AG04450 (cell line): ENCODE measurements at regions not wholly inside any gene's neighbourhood (a gene's known extent, or its start where the extent isn't known, plus 50 kb on each side); places are given as distances from the start of the nearest gene placed in this dataset.

Experiments used
- CTCF ChIA-PET: fragments of 300-600, 350-600 bp; formaldehyde crosslinking; extraction: SDS; loops from one replicate; lab custom pipeline; 2022; ENCODE audit warnings: antibody characterized with exemption, inconsistent platforms; lab: Charles Lee
- POLR2A ChIA-PET: fragments of 350-600 bp; formaldehyde crosslinking; extraction: SDS; loops from one replicate; lab custom pipeline; 2021; ENCODE audit warnings: antibody characterized with exemption, inconsistent platforms; lab: Yijun Ruan, JAX
- DNase-seq: peaks from one replicate; pipeline ENCODE4 v3.0.0-alpha.2; 2011; ENCODE audit warnings: low read depth, low spot score
- H3K27ac ChIP-seq: one replicate; pipeline ENCODE4 v1.5.1; 2012; ENCODE audit warnings: low read depth, low read length, control low read depth
- H3K27me3 ChIP-seq: one replicate; pipeline ENCODE4 v1.6.0; 2012; ENCODE audit warnings: low read length; ENCODE audit not compliant: control insufficient read depth, insufficient read depth
- H3K4me3 ChIP-seq: 2 replicates; pipeline ENCODE4 v1.5.1; 2011; ENCODE audit warnings: mild to moderate bottlenecking, low read depth, low read length, control low read depth
- H3K9me3 ChIP-seq: 2 replicates; pipeline ENCODE4 v1.5.1; 2012; ENCODE audit warnings: low read length; ENCODE audit not compliant: control insufficient read depth, insufficient read depth
- TF ChIP-seq, protein P1 (sequence below): IDR thresholded peaks from 2 replicates; pipeline ENCODE4 v1.5.1; 2011; ENCODE audit warnings: low read depth, low read length, control low read depth, inconsistent platforms

DNA sequence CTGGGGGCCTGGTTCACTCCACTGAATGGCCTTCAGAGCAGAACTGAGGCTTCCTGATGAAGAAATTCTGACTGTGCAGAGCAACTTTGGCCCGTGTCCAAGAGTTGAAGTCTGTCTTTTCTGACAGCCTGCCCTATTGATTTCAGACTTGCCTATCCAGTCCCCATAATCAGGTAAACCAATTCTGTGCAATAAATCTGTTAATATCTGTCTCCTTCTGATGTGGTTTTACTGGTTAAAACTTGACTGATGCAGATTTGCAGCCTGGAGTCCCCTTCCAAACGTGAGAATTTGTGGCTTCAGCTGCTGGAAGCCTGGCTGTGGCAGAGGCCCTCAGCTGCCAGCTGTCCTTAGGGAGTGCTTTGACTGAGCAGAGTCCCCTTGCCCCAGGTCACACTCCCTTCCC is 283.9 kb upstream of the ANKRD55 start:
- Histone ChIP-seq H3K27me3 (peaks cover 18% of the 10 kb centered on the region), H3K9me3 (no peaks in the 10 kb centered on the region), H3K27ac (no peak overlapping the region), H3K4me3 (no peak overlapping the region)
- TF ChIP-seq, protein P1, sequence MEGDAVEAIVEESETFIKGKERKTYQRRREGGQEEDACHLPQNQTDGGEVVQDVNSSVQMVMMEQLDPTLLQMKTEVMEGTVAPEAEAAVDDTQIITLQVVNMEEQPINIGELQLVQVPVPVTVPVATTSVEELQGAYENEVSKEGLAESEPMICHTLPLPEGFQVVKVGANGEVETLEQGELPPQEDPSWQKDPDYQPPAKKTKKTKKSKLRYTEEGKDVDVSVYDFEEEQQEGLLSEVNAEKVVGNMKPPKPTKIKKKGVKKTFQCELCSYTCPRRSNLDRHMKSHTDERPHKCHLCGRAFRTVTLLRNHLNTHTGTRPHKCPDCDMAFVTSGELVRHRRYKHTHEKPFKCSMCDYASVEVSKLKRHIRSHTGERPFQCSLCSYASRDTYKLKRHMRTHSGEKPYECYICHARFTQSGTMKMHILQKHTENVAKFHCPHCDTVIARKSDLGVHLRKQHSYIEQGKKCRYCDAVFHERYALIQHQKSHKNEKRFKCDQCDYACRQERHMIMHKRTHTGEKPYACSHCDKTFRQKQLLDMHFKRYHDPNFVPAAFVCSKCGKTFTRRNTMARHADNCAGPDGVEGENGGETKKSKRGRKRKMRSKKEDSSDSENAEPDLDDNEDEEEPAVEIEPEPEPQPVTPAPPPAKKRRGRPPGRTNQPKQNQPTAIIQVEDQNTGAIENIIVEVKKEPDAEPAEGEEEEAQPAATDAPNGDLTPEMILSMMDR, result no peak
- CTCF ChIA-PET, result no interaction called here
- no peak for DNase-seq
- POLR2A ChIA-PET, result no interaction called here

DNA sequence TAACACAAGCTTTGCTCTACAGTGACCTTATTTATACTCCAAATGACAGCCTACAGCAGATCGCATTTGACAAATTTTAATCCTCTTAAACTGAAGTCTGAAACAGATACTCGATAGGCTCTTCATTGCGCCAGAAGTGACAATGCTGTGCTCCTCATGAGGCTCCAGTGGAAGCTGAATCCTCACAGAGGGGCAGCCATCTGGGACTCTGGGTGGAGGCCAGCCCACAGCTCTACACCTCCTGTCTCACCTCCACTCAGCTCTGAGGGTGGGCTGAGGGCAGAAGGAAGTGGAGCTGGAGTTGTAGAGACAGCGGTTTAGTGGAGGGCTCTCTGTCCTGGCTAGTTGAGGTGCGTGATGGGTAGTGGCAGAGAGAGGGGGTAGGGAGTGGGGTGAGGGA is 283.3 kb upstream of the ANKRD55 start:
- TF ChIP-seq, protein P1, result no peak
- ChIA-PET POLR2A (no interaction called here), CTCF (no interaction called here)
- no peak for DNase-seq
- Histone ChIP-seq H3K27ac (no peak overlapping the region), H3K9me3 (no peaks in the 10 kb centered on the region), H3K4me3 (no peak overlapping the region), H3K27me3 (peaks cover 18% of the 10 kb centered on the region)

DNA sequence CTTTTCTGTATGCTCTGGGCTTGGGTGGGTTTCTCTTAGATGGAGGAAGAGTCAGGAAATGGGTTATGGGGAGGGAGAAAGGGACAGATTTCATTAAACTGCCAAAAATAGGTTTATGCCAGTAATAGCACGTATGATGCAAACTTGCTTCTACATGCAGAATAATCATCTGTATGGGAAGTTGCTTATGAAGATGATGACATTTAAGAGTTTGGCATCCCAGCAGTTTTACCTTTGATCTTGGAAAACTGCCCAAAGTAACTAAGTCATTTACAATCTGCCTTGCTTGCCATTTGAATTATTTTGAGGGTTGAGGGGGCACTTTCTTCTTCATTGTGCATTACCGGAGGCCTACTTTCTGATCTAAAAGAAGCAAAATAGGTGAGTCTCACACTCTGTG is 282.9 kb upstream of the ANKRD55 start:
- CTCF ChIA-PET, result no interaction called here
- TF ChIP-seq, protein P1, result no peak
- no peak for DNase-seq
- Histone ChIP-seq H3K27me3 (peaks cover 18% of the 10 kb centered on the region), H3K9me3 (no peaks in the 10 kb centered on the region), H3K4me3 (no peak overlapping the region), H3K27ac (no peak overlapping the region)
- POLR2A ChIA-PET, result no interaction called here

DNA sequence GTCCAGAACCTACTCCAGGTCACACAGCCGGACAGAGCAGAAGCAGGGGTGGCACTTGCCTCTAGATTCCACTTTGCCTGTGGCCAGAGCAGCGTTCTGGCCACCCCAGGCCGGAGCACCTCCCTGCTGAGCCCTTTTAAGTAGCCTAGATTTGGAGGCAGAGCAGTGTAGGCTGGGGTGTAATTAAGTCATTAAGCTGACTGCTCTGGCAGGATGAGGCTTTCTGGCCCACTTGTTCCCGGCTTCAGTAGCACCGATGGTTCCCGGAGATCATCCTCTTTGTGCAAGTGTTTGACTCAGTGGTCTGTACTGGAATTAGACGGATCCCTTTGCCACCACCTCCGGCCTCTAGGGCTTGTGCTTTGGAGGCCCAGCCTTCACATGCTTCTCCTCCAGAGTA is 281.9 kb upstream of the ANKRD55 start:
- H3K9me3 ChIP-seq, result no peaks in the 10 kb centered on the region
- TF ChIP-seq, protein P1, result no peak
- ChIA-PET CTCF (no interaction called here), POLR2A (no interaction called here)
- H3K27me3 ChIP-seq, result peaks cover 14% of the 10 kb centered on the region
- H3K27ac ChIP-seq, result no peak overlapping the region
- no peak for DNase-seq
- H3K4me3 ChIP-seq, result no peak overlapping the region

DNA sequence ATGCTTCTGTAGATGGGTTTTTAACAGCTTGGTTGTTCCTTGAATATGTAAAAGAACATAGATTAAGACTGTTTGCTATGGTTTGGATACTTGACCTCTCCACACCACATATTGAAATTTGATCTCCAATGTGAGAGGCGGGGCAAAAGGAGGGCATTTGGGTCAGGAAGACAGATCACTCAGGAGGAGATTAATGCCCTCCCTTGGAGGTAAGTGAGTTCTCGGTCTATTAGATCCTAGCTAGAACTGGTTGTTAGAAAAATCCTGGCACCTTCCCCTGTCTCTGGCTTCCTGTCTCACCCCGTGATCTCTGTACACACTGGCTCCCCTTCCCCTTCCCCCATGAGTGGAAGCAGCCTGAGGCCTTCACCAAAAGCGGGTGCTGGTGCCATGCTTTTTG is 281.1 kb upstream of the ANKRD55 start:
- Histone ChIP-seq H3K27me3 (peaks cover 7% of the 10 kb centered on the region), H3K4me3 (no peak overlapping the region), H3K9me3 (no peaks in the 10 kb centered on the region), H3K27ac (no peak overlapping the region)
- no peak for DNase-seq
- ChIA-PET CTCF (no interaction called here), POLR2A (no interaction called here)
- TF ChIP-seq, protein P1, result no peak
